ENCODE measurements at regions not wholly inside any gene's neighbourhood (a gene's known extent, or its start where the extent isn't known, plus 50 kb on each side); places are given as distances from the start of the nearest gene placed in this dataset.

- CTCF ChIA-PET: interaction anchor here (1.5 kb wide), 1 partner anchor 10 kb away, joined by 4 read pairs; no protein-coding TSS in a partner anchor
- BruUV-seq (replicated peaks): no TSS peak
- no peaks in the 10 kb centered on the region; the same call in 2 of the 3 replicates for H3K9me3 ChIP-seq (replicated peaks; ENCODE audit: control insufficient read depth, insufficient read depth, low read length)
Observed at GRCh38 chr18:73079920-73080319, 212.1 kb upstream of the NETO1 start.

GRCh38 chr18:73060666-73061288 lies 193.0 kb upstream of the NETO1 start:
- Histone ChIP-seq H3K4me3 (no peak overlapping the region), H2AFZ (ENCODE audit: control insufficient read depth, low read depth, low read length) (no peak overlapping the region), H4K20me1 (ENCODE audit: control insufficient read depth, insufficient read depth) (no peaks in the 10 kb centered on the region), H3K27me3 (replicated peaks in 1 of 2; ENCODE audit: control insufficient read depth in 2 of 2, insufficient read depth in 2 of 2, low read length in 1 of 2) (no peaks in the 10 kb centered on the region), H3K27ac (ENCODE audit: control insufficient read depth, insufficient read depth) (no peak overlapping the region), H3K36me3 (ENCODE audit: control insufficient read depth in 2 of 2, insufficient read depth in 2 of 2, low read length in 1 of 2) (no peaks in the 10 kb centered on the region), H3K4me2 (ENCODE audit: control insufficient read depth, insufficient read depth) (no peak overlapping the region), H3K4me1 (ENCODE audit: control insufficient read depth, insufficient read depth, low read length) (no peaks in the 10 kb centered on the region), H3K79me2 (ENCODE audit: control insufficient read depth, insufficient read depth, low read length) (no peaks in the 10 kb centered on the region), H3K9me3 (replicated peaks; ENCODE audit: control insufficient read depth, insufficient read depth, low read length) (no peaks in the 10 kb centered on the region), H3K9ac (ENCODE audit: control insufficient read depth, insufficient read depth, low read length) (no peak overlapping the region)
- WGBS (ENCODE audit: insufficient coverage, insufficient replicate concordance, low lambda C conversion rate, missing lambda C conversion rate): 34% methylated on average over 4 of the region's 4 CpGs
- ChIA-PET CTCF (no interaction called here), SMC1A (ENCODE audit: uncharacterized antibody, unreplicated experiment) (no interaction called here), POLR2A (no interaction called here), RAD21 (ENCODE audit: unreplicated experiment) (no interaction called here)
- FAIRE-seq: no peak
- no peak for ATAC-seq
- intact Hi-C loops (cut with micrococcal nuclease; ENCODE audit: unreplicated experiment) (no loop called here), in situ Hi-C loops (cut with MboI) (no loop called here)
- BruUV-seq (replicated peaks): no TSS peak
- no peak for DNase-seq (ENCODE audit: low read depth, low spot score)
- TF ChIP-seq PRDM15 (CRISPR knock-in tag; IDR thresholded peaks at IDR 0.05): no peak
- no peak for TF ChIP-seq BCL11A (IDR thresholded peaks at IDR 0.05; ENCODE audit: low read depth, low read length)
- TF ChIP-seq CHD4 (IDR thresholded peaks at IDR 0.05): no peak
- TF ChIP-seq EED (IDR thresholded peaks at IDR 0.05; ENCODE audit: low read depth): no peak
- TF ChIP-seq BMI1 (IDR thresholded peaks at IDR 0.05; ENCODE audit: borderline replicate concordance): no peak
- no peak for TF ChIP-seq ATF2 (IDR thresholded peaks at IDR 0.05; ENCODE audit: low read length)
- no peak for TF ChIP-seq ZNF274 (IDR thresholded peaks at IDR 0.05; ENCODE audit: insufficient read depth, insufficient read length)
- TF ChIP-seq RBBP5 (conservative IDR thresholded peaks at IDR 0.05): no peak
- TF ChIP-seq WRNIP1 (IDR thresholded peaks at IDR 0.05; ENCODE audit: borderline replicate concordance, low read depth, low read length): no peak
- no peak for TF ChIP-seq CREB1 (IDR thresholded peaks at IDR 0.05; ENCODE audit: low read depth)

More at GRCh38 chr18:73079920-73080319, 212.1 kb upstream of the NETO1 start:
- Histone ChIP-seq H3K4me1 (ENCODE audit: control insufficient read depth, insufficient read depth, low read length) (no peaks in the 10 kb centered on the region), H4K20me1 (ENCODE audit: control insufficient read depth, insufficient read depth) (no peaks in the 10 kb centered on the region), H3K27me3 (replicated peaks in 1 of 2; ENCODE audit: control insufficient read depth in 2 of 2, insufficient read depth in 2 of 2, low read length in 1 of 2) (no peaks in the 10 kb centered on the region), H2AFZ (ENCODE audit: control insufficient read depth, low read depth, low read length) (no peak overlapping the region), H3K27ac (ENCODE audit: control insufficient read depth, insufficient read depth) (no peak overlapping the region), H3K9ac (ENCODE audit: control insufficient read depth, insufficient read depth, low read length) (no peak overlapping the region), H3K4me3 (no peak overlapping the region), H3K36me3 (ENCODE audit: control insufficient read depth in 2 of 2, insufficient read depth in 2 of 2, low read length in 1 of 2) (no peaks in the 10 kb centered on the region), H3K4me2 (ENCODE audit: control insufficient read depth, insufficient read depth) (no peak overlapping the region), H3K79me2 (ENCODE audit: control insufficient read depth, insufficient read depth, low read length) (no peaks in the 10 kb centered on the region)
- POLR2A ChIA-PET: no interaction called here
- RAD21 ChIA-PET (ENCODE audit: unreplicated experiment): no interaction called here
- FAIRE-seq (no peak), DNase-seq (ENCODE audit: low read depth, low spot score) (no peak), ATAC-seq (peak; percentile 32; the same call in 1 of the 3 replicates)
- 55% methylated on average over 2 of the region's 2 CpGs for WGBS (ENCODE audit: insufficient coverage, insufficient replicate concordance, low lambda C conversion rate, missing lambda C conversion rate)
- intact Hi-C loops (cut with micrococcal nuclease; ENCODE audit: unreplicated experiment) (no loop called here), in situ Hi-C loops (cut with MboI) (no loop called here)
- TF ChIP-seq MEF2B (IDR thresholded peaks at IDR 0.05; ENCODE audit: partially characterized antibody, poor library complexity, severe bottlenecking) (no peak), SPI1 (IDR thresholded peaks at IDR 0.05; ENCODE audit: borderline replicate concordance, insufficient read depth, low read depth, low read length) (peak; percentile 33; the same call in 1 of the 2 replicates)
- SMC1A ChIA-PET (ENCODE audit: uncharacterized antibody, unreplicated experiment): interaction anchor here (1.1 to 1.4 kb wide), 3 partner anchors 12 to 39 kb away, joined by 3 to 5 read pairs (median 4); no protein-coding TSS in a partner anchor
